Esophagus muscularis mucosa (tissue), 4 donors: ENCODE measurements at regions not wholly inside any gene's neighbourhood (a gene's known extent, or its start where the extent isn't known, plus 50 kb on each side); places are given as distances from the start of the nearest gene placed in this dataset.

Experiments
- EP300 ChIP-seq: sonication (generic); formaldehyde crosslinking; IDR thresholded peaks from one replicate; pipeline ENCODE4 v1.6.1; 2017; ENCODE audit warnings: antibody characterized with exemption
- POLR2A ChIP-seq: fragments of 450-650 bp; IDR thresholded peaks from one replicate; pipeline ENCODE4 v1.6.1; 2017; ENCODE audit warnings: antibody characterized with exemption, moderate library complexity, mild to moderate bottlenecking, low read depth
- POLR2AphosphoS5 ChIP-seq, 2 donors: sonication (generic); formaldehyde crosslinking; IDR thresholded peaks; one replicate each; pipeline ENCODE4 v1.6.1; 2017; ENCODE audit warnings: antibody characterized with exemption in 2 of 2
- TF ChIP-seq, protein P1 (sequence below), 3 experiments: fragments of 200-600 bp in 2 of 3; fragments of 450-650 bp in 1 of 3; sonication (generic) in 2 of 3; IDR thresholded peaks; one replicate each; pipeline ENCODE4 v1.5.1; 2017 to 2019; ENCODE audit warnings: antibody characterized with exemption in 3 of 3, mild to moderate bottlenecking in 2 of 3, moderate library complexity in 1 of 3

DNA sequence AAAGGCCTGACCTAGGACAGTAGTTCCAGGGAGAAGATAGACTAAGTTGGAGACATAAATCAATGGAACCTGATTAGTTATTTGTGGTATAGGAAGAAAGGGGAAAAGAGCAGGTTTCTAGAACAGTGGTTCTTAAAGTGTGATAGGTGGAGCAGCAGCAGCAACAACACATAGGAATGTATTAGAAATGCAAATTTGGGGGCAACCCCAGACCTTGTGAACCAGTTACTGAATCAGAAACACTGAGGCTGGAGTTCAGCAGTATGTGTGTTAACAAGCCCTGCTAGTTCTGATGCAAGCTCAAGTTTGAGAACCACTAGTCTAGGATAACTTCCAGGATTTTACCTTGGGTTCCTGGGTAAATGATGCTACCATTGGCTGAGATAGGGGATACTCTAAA, 308.7 kb downstream of the EMP1 start:
- TF ChIP-seq, protein P1, sequence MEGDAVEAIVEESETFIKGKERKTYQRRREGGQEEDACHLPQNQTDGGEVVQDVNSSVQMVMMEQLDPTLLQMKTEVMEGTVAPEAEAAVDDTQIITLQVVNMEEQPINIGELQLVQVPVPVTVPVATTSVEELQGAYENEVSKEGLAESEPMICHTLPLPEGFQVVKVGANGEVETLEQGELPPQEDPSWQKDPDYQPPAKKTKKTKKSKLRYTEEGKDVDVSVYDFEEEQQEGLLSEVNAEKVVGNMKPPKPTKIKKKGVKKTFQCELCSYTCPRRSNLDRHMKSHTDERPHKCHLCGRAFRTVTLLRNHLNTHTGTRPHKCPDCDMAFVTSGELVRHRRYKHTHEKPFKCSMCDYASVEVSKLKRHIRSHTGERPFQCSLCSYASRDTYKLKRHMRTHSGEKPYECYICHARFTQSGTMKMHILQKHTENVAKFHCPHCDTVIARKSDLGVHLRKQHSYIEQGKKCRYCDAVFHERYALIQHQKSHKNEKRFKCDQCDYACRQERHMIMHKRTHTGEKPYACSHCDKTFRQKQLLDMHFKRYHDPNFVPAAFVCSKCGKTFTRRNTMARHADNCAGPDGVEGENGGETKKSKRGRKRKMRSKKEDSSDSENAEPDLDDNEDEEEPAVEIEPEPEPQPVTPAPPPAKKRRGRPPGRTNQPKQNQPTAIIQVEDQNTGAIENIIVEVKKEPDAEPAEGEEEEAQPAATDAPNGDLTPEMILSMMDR (IDR thresholded peaks at IDR 0.05) = no peak
- TF ChIP-seq POLR2A (no peak), EP300 (no peak), POLR2AphosphoS5 (IDR thresholded peaks at IDR 0.05) (no peak)
